ENCODE measurements at regions not wholly inside any gene's neighbourhood (a gene's known extent, or its start where the extent isn't known, plus 50 kb on each side); places are given as distances from the start of the nearest gene placed in this dataset.
"Not testable (repeated sequence)": the region's sequence is repeated elsewhere in the genome, so short reads cannot be mapped to it uniquely, and the experiment has no call there.

- DNase-seq (ENCODE audit: low read depth) = no peak
Observed at GRCh38 chr2:236375973-236376476, 111.8 kb upstream of the ASB18 start.

- no peak for DNase-seq (ENCODE audit: low read depth)
Observed at GRCh38 chr2:236376566-236377244, 112.5 kb upstream of the ASB18 start.

- DNase-seq (ENCODE audit: low read depth) = no peak
Observed at GRCh38 chr2:236380051-236380612, 115.9 kb upstream of the ASB18 start.

DNA sequence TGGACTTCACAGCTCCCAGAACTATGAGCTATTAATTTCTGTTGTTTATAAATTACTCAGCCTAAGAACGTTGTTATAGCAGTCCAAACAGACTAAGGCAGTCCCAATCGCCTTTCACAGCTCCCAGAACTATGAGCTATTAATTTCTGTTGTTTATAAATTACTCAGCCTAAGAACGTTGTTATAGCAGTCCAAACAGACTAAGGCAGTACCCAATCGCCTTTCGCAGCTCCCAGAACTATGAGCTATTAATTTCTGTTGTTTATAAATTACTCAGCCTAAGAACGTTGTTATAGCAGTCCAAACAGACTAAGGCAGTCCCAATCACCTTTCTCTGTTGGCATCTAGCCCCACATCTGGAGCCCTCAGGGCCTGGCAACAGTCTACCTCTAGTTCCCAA lies 117.0 kb upstream of the ASB18 start:
- not testable (repeated sequence) for DNase-seq (ENCODE audit: low read depth)

GRCh38 chr2:236389284-236390216 lies 125.3 kb upstream of the ASB18 start:
- DNase-seq (ENCODE audit: low read depth) = not testable (repeated sequence)

GRCh38 chr2:236393101-236393500 lies 128.9 kb upstream of the ASB18 start:
- DNase-seq (ENCODE audit: low read depth) = no peak

DNA sequence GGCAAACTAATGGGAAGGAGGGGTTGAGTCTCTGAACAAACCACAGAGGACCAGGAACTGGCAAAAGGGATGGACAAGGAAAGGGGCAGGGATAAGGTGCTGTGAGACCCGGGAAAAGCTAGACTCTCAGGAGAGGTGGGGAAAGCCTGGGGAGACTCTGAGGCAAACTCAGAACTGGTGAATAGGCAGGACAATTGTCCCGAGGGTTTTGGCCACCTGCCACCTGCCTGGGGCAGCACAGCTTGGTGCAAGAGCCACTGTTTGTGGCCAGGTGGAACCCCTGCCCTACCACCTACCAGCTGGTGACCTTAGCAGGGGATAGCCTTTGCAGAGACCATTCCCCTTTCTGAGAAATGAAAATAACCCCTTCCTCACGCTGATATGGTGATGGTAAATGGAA lies 129.4 kb upstream of the ASB18 start:
- no peak for DNase-seq (ENCODE audit: low read depth)

GRCh38 chr2:236394571-236394970 lies 130.4 kb upstream of the ASB18 start:
- DNase-seq (ENCODE audit: low read depth) = no peak

DNA sequence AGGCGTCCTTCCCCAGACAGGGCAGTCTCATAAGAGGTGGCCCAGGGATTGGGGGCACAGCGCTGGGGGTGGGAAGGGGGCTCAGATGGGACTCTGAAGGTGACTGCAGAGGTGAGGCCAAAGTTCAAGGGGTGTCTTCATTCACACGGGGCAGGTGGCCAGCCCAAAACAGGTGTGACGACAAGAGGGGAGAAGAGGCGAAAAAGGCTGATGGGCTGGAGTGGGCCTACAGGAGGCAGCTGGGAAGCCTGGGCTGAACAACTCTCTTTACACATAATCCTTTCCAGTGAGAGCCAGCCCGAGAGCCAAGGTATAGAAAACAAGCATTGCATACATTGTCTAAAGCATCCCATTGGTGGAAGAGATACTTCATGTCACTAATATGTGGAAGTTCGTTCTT lies 130.9 kb upstream of the ASB18 start:
- no peak for DNase-seq (ENCODE audit: low read depth)

DNA sequence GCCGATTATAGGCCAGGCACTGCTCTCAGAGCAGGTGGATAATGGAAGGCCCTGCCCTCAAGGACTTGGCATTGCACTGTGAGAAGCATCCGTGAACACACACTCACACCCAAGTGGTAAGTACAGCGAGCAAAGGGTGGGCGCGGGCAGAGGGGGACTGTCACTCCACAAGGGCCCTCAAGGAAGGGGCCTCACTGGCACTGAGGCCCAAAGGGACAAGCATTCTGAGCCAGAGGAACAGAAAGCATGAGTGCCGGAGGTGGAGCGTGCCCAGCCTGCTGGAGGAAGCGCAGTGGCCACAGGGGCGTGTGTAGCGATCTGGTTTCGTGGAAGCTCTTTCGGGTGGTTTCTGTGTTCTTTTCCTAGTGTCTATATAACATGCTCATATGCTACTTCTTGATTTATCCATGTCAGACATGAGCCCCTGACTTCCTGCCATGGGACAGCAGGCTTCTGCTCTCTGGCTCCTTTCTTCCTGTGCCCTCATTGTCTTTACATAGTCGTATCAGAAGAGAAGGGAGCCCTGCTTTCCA lies 132.7 kb upstream of the ASB18 start:
- DNase-seq (ENCODE audit: low read depth) = no peak

DNA sequence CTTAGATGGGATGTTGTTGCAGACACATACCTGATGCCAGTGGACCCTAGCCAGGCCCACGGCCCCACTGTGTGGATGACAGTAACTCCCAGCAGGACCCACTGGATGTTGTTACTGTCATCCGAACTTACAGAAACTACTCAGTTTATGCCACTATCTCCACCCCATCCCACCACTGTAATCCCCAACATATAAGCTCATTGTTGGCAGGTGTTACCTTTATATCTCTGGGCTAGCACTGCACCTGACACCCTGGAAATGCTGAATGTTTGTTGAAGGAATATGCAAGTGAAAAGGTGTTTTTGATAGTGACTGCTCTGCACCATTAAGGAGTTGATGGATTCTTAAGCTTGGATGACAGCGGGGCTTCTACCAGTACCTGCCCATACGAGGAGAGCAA lies 133.5 kb upstream of the ASB18 start:
- DNase-seq (ENCODE audit: low read depth) = no peak

GRCh38 chr2:236399409-236399808 lies 135.2 kb upstream of the ASB18 start:
- DNase-seq (ENCODE audit: low read depth) = no peak

- no peak for DNase-seq (ENCODE audit: low read depth)
Observed at GRCh38 chr2:236400046-236400574, 135.9 kb upstream of the ASB18 start.

- DNase-seq (ENCODE audit: low read depth) = no peak
Observed at GRCh38 chr2:236400594-236401360, 136.6 kb upstream of the ASB18 start.

- DNase-seq (ENCODE audit: low read depth) = no peak
Observed at GRCh38 chr2:236402033-236402790, 138.0 kb upstream of the ASB18 start.

- no peak for DNase-seq (ENCODE audit: low read depth)
Observed at GRCh38 chr2:236403125-236403524, 138.9 kb upstream of the ASB18 start.

- DNase-seq (ENCODE audit: low read depth) = no peak
Observed at GRCh38 chr2:236403811-236404210, 139.6 kb upstream of the ASB18 start.

DNA sequence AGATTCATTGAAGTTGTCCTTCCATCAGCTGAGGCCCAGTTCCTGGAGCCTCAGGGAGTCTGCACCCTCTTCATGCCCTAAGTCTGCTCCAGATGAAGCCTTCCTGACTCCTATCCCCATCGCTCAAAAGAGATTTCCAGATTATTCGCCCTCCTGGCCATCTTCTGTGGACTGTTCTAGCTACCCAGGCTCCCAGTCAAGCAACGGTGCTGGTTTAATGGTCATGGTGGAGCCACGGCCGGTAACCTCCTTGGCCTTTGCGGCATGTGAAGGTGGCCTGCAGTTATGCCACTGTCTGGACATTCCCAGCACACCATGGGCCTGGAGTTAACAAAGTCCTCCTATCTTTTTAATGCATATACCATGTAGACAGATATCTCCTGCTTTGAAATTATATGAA lies 140.1 kb upstream of the ASB18 start:
- DNase-seq (ENCODE audit: low read depth) = no peak

GRCh38 chr2:236405357-236405756 lies 141.2 kb upstream of the ASB18 start:
- no peak for DNase-seq (ENCODE audit: low read depth)

DNA sequence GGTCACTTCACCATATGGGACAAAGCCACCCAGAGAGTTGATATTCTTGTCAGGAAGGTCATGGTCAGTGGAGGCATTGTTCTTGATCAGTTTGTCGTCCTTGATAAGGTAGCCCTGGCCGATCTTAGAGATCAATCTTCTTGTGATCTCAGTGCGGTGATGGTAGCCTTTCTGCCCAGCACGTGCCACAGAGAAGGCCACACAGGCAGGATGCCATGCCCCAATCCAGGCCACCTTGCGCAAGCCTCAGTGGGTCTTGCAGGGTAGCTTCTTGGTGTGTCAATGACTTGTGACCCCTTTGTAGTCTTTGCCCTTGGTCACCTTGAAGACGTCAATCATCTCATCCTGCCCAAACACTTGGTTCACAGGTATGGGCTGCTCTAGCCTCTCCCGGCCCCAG lies 143.9 kb upstream of the ASB18 start:
- DNase-seq (ENCODE audit: low read depth) = no peak

DNA sequence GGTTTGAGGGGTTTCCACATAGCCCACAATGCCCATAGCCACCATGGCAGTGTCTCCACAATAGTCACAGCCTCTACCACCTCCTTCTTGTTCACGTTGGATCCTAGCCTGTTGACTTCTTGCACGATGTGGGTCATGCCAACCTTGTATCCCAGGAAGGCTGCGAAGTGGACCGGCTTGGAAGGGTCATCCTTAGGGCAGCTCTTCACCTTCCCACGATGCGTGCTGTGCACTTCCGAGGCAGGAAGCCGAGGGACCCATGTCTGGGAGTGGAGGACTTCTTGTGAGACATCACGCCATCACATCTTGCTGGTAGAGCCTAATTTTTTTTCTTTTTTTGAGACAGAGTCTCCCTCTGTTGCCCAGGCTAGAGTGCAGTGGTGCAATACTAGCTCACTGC lies 144.6 kb upstream of the ASB18 start:
- no peak for DNase-seq (ENCODE audit: low read depth)

Measured in fibroblast of gingiva (primary cell).